Endothelial cell (in vitro differentiated cells): ENCODE measurements at regions not wholly inside any gene's neighbourhood (a gene's known extent, or its start where the extent isn't known, plus 50 kb on each side); places are given as distances from the start of the nearest gene placed in this dataset.

Experiments
- DNase-seq: peaks from one replicate; pipeline ENCODE4 v3.0.0; 2021; ENCODE audit warnings: low spot score
- H3K27ac Mint-ChIP-seq: one replicate; pipeline ENCODE4 v1.8.0; 2021; ENCODE audit warnings: mixed read lengths, inconsistent platforms; ENCODE audit not compliant: unreplicated experiment
- H3K27me3 Mint-ChIP-seq: one replicate; pipeline ENCODE4 v1.8.0; 2021; ENCODE audit warnings: mild to moderate bottlenecking, moderate library complexity, mixed read lengths, inconsistent platforms; ENCODE audit not compliant: unreplicated experiment
- H3K36me3 Mint-ChIP-seq: one replicate; pipeline ENCODE4 v1.8.0; 2021; ENCODE audit warnings: mild to moderate bottlenecking, low read depth, mixed read lengths, inconsistent platforms; ENCODE audit not compliant: unreplicated experiment
- H3K4me1 Mint-ChIP-seq: one replicate; pipeline ENCODE4 v1.8.0; 2021; ENCODE audit warnings: mild to moderate bottlenecking, mixed read lengths, inconsistent platforms; ENCODE audit not compliant: unreplicated experiment
- H3K4me3 Mint-ChIP-seq: one replicate; pipeline ENCODE4 v1.8.0; 2021; ENCODE audit warnings: mild to moderate bottlenecking, mixed read lengths, inconsistent platforms; ENCODE audit not compliant: unreplicated experiment
- H3K9me3 Mint-ChIP-seq: one replicate; pipeline ENCODE4 v1.8.0; 2021; ENCODE audit warnings: mixed read lengths, inconsistent platforms; ENCODE audit not compliant: unreplicated experiment
- TF ChIP-seq, protein P1 (sequence below): fragments of 200-600 bp; sonication (generic); IDR thresholded peaks from one replicate; pipeline ENCODE4 v1.5.0; 2021; ENCODE audit warnings: antibody characterized with exemption; ENCODE audit not compliant: unreplicated experiment

- Mint-ChIP-seq H3K36me3 (no peaks in the 10 kb centered on the region), H3K27ac (no peak overlapping the region), H3K4me3 (no peak overlapping the region), H3K27me3 (peaks cover 1% of the 10 kb centered on the region), H3K9me3 (no peaks in the 10 kb centered on the region), H3K4me1 (peaks cover 11% of the 10 kb centered on the region)
- TF ChIP-seq, protein P1, sequence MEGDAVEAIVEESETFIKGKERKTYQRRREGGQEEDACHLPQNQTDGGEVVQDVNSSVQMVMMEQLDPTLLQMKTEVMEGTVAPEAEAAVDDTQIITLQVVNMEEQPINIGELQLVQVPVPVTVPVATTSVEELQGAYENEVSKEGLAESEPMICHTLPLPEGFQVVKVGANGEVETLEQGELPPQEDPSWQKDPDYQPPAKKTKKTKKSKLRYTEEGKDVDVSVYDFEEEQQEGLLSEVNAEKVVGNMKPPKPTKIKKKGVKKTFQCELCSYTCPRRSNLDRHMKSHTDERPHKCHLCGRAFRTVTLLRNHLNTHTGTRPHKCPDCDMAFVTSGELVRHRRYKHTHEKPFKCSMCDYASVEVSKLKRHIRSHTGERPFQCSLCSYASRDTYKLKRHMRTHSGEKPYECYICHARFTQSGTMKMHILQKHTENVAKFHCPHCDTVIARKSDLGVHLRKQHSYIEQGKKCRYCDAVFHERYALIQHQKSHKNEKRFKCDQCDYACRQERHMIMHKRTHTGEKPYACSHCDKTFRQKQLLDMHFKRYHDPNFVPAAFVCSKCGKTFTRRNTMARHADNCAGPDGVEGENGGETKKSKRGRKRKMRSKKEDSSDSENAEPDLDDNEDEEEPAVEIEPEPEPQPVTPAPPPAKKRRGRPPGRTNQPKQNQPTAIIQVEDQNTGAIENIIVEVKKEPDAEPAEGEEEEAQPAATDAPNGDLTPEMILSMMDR = no peak
- no peak for DNase-seq
Observed at GRCh38 chr3:187997946-187998561, 155.9 kb upstream of the LPP start.

DNA sequence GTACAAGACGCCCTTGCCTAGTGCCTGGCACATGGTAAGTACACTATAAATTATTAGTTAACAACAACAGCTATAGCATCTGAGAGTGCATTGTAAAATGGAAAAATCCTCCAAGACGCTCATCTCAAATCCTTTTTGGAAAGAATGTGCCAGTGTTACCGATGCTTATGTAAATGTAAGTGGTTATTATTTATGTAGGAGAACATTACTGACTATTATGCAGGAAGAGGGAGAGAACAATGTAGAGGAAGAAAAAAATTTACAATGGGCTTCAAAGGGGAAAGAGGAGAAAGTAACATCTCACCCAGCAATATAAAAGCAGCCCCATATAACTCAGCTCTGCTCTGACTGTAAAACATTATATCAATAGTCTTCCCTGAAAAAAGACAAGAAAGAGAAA, 155.3 kb upstream of the LPP start:
- H3K4me3 Mint-ChIP-seq = no peak overlapping the region

GRCh38 chr3:187999821-188000220, 154.1 kb upstream of the LPP start:
- Mint-ChIP-seq H3K4me1 (peaks cover 11% of the 10 kb centered on the region), H3K36me3 (no peaks in the 10 kb centered on the region), H3K27me3 (peaks cover 1% of the 10 kb centered on the region), H3K9me3 (no peaks in the 10 kb centered on the region), H3K4me3 (no peak overlapping the region), H3K27ac (no peak overlapping the region)
- no peak for DNase-seq
- TF ChIP-seq, protein P1 = no peak

More for the DNA sequence above, 155.3 kb upstream of the LPP start:
- TF ChIP-seq, protein P1 = no peak
- peaks cover 11% of the 10 kb centered on the region for H3K4me1 Mint-ChIP-seq
- H3K27me3 Mint-ChIP-seq = peaks cover 1% of the 10 kb centered on the region
- no peaks in the 10 kb centered on the region for H3K36me3 Mint-ChIP-seq
- no peak overlapping the region for H3K27ac Mint-ChIP-seq
- no peaks in the 10 kb centered on the region for H3K9me3 Mint-ChIP-seq
- no peak for DNase-seq

- Mint-ChIP-seq H3K36me3 (no peaks in the 10 kb centered on the region), H3K4me3 (no peak overlapping the region), H3K27me3 (peaks cover 1% of the 10 kb centered on the region), H3K27ac (no peak overlapping the region), H3K9me3 (no peaks in the 10 kb centered on the region), H3K4me1 (peaks cover 11% of the 10 kb centered on the region)
- TF ChIP-seq, protein P1 = no peak
- no peak for DNase-seq
Observed at GRCh38 chr3:188000361-188000861, 153.5 kb upstream of the LPP start.

GRCh38 chr3:188001093-188001492, 152.9 kb upstream of the LPP start:
- no peaks in the 10 kb centered on the region for H3K36me3 Mint-ChIP-seq
- H3K27me3 Mint-ChIP-seq = peaks cover 1% of the 10 kb centered on the region
- no peak for DNase-seq
- no peaks in the 10 kb centered on the region for H3K9me3 Mint-ChIP-seq
- peaks cover 11% of the 10 kb centered on the region for H3K4me1 Mint-ChIP-seq
- TF ChIP-seq, protein P1 = no peak
- no peak overlapping the region for H3K27ac Mint-ChIP-seq
- no peak overlapping the region for H3K4me3 Mint-ChIP-seq
